Lung (tissue), 11 donors: ENCODE measurements at regions not wholly inside any gene's neighbourhood (a gene's known extent, or its start where the extent isn't known, plus 50 kb on each side); places are given as distances from the start of the nearest gene placed in this dataset.

Experiments
- ATAC-seq: fragments of 200-7000 bp; cut with Tn5 transposase; one replicate; pipeline ENCODE4 v1.9.1; 2020; ENCODE audit warnings: moderate number of reproducible peaks; ENCODE audit not compliant: insufficient read depth, low FRiP score
- DNase-seq, 3 donors: peaks; one replicate each; pipeline ENCODE4 v3.0.0-alpha.2; 2013 to 2017
- H3K27ac ChIP-seq, 2 donors: one replicate each; pipeline ENCODE4 v1.5.1; 2013; ENCODE audit warnings: mild to moderate bottlenecking in 2 of 2, moderate library complexity in 2 of 2, control low read depth in 1 of 2, inconsistent platforms in 1 of 2, low read depth in 1 of 2, low read length in 1 of 2
- H3K27me3 ChIP-seq, 3 donors: one replicate each; pipeline ENCODE4 v1.5.1; 2013; ENCODE audit warnings: low read length in 2 of 3; ENCODE audit not compliant: control insufficient read depth in 3 of 3, insufficient read depth in 3 of 3
- H3K36me3 ChIP-seq, 4 donors: one replicate each; pipeline ENCODE4 v1.5.1; 2013; ENCODE audit warnings: low read length in 4 of 4, mild to moderate bottlenecking in 1 of 4, moderate library complexity in 1 of 4; ENCODE audit not compliant: control insufficient read depth in 4 of 4, insufficient read depth in 4 of 4
- H3K4me1 ChIP-seq, 5 donors: one replicate each; pipeline ENCODE4 v1.5.1; 2013; ENCODE audit warnings: low read length in 5 of 5, mild to moderate bottlenecking in 2 of 5, moderate library complexity in 1 of 5; ENCODE audit not compliant: control insufficient read depth in 5 of 5, insufficient read depth in 5 of 5
- H3K4me3 ChIP-seq: one replicate; pipeline ENCODE4 v1.5.1; 2013; ENCODE audit warnings: mild to moderate bottlenecking, control low read depth, moderate library complexity
- H3K9ac ChIP-seq, 2 donors: one replicate each; pipeline ENCODE4 v1.5.1; 2013; ENCODE audit warnings: low read length in 2 of 2, control low read depth in 1 of 2; ENCODE audit not compliant: insufficient read depth in 1 of 2
- H3K9me3 ChIP-seq, 4 donors: one replicate each; pipeline ENCODE4 v1.5.1; 2013; ENCODE audit warnings: low read length in 3 of 4, mild to moderate bottlenecking in 1 of 4, moderate library complexity in 1 of 4; ENCODE audit not compliant: control insufficient read depth in 4 of 4, insufficient read depth in 3 of 4
- WGBS, 2 donors: extraction: QIAGEN DNeasy Blood & Tissue Kit; methylation state at CpG; one replicate each; pipeline ENCODE4 v1.1.7; 2013; 5-methylcytosine and 5-hydroxymethylcytosine counted together
- TF ChIP-seq, protein P1 (sequence below): IDR thresholded peaks from 2 replicates; pipeline ENCODE4 v1.5.1; 2012; ENCODE audit warnings: mild to moderate bottlenecking; ENCODE audit errors: control extremely low read depth, extremely low read depth
- donor health status: control.
- donor health status: control.
- donor health status: Bipolar disorder and iron deficiency.
- donor health status: healthy.
- donor health status: DM: yes; HTN: yes; CAD: no.

DNA sequence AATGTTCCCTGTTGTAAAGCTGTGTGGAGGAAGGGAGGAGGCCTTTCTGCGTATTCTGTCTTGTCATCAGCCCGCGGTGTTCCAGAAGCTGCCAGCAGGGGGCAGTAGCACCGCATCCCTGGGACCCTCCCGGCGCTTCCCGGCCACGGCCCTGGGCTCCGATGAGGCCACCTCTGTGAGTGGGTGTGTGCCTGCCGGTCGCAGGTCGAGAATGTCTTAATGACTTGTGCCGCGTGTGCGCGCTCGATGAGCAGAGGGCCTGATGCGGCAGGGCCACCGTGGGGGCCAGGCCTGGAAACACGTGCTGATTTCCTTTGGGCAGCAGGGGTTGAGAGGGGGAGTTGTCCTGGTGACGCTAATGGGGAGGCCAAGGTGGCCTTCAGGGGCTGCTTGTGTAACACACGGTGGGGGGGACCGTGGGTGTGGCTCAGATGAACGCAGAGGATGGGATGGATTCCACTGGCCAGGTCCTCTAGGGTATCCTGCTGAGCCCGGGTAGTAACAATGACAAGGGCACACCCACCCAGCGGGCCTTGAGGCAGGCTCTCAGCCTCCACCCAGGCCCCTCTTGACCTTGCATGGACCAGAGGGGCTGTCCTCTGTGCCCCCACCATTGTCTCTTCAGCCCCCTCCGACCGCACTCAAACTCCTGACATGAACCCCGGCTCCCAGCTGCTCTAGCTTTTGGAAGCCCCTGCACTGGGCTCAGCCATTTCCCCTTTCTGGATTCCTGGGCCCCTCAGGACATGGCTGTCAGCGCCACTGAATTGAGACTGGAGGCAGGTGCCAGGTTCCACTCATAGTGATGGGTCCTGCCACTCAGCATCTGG, 135.9 kb upstream of the PODXL start:
- Histone ChIP-seq H3K36me3 (no peaks in the 10 kb centered on the region), H3K4me1 (peaks cover 0 to 4% (median 0%) of the 10 kb centered on the region in 5 donors), H3K4me3 (no peak overlapping the region), H3K9ac (no peak overlapping the region), H3K27me3 (peaks cover 0 to 4% (median 2%) of the 10 kb centered on the region in 3 donors), H3K27ac (no peak overlapping the region), H3K9me3 (peaks cover 0 to 2% (median 0%) of the 10 kb centered on the region in 4 donors)
- peak; percentile 35 to 69 (median 49) for DNase-seq
- 21 to 22% methylated on average over 30 of the region's 30 CpGs for WGBS, 2 donors
- TF ChIP-seq, protein P1, sequence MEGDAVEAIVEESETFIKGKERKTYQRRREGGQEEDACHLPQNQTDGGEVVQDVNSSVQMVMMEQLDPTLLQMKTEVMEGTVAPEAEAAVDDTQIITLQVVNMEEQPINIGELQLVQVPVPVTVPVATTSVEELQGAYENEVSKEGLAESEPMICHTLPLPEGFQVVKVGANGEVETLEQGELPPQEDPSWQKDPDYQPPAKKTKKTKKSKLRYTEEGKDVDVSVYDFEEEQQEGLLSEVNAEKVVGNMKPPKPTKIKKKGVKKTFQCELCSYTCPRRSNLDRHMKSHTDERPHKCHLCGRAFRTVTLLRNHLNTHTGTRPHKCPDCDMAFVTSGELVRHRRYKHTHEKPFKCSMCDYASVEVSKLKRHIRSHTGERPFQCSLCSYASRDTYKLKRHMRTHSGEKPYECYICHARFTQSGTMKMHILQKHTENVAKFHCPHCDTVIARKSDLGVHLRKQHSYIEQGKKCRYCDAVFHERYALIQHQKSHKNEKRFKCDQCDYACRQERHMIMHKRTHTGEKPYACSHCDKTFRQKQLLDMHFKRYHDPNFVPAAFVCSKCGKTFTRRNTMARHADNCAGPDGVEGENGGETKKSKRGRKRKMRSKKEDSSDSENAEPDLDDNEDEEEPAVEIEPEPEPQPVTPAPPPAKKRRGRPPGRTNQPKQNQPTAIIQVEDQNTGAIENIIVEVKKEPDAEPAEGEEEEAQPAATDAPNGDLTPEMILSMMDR, result no peak
- no peak for ATAC-seq

DNA sequence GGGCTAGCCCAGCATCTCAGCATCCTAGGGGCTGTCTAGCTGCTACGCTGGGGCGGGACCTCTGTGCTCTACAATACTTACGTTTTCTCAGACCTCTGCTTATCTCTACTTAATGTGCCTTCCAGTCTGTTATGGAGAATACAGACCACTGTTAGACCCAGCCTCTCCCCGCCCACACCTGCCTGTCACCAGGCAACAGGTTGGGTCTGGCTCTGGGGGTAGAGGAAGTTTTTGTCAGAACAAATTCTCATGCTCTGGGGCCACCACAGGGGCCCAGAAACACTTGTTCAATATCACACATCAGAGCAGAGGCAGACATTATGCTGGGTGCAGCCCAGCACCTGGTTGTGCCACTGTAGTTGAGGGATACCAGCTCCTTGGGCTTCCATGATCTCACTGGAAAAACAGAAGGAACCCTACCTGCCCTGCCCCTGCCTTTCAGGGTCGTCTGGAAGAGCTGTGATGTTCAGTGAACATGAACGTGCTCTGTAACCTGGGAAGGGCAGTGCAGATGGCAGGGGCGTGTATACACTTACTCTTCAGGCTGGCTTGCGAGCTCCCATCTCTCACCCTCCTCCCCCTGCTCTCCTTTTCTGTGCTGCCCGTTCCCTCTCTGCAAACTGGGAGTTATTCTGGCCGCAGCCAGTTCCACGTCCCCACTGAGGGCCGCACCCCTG, 135.2 kb upstream of the PODXL start:
- H3K27ac ChIP-seq, result no peak overlapping the region
- H3K4me3 ChIP-seq, result no peak overlapping the region
- 43 to 44% methylated on average over 12 of the region's 12 CpGs for WGBS, 2 donors
- ATAC-seq, result no peak
- no peak overlapping the region for H3K9ac ChIP-seq
- H3K9me3 ChIP-seq, result peaks cover 0 to 2% (median 0%) of the 10 kb centered on the region in 4 donors
- no peak for DNase-seq
- H3K36me3 ChIP-seq, result no peaks in the 10 kb centered on the region
- H3K27me3 ChIP-seq, result peaks cover 0 to 4% (median 4%) of the 10 kb centered on the region in 3 donors
- H3K4me1 ChIP-seq, result peaks cover 0 to 4% (median 0%) of the 10 kb centered on the region in 5 donors
- TF ChIP-seq, protein P1, result no peak

DNA sequence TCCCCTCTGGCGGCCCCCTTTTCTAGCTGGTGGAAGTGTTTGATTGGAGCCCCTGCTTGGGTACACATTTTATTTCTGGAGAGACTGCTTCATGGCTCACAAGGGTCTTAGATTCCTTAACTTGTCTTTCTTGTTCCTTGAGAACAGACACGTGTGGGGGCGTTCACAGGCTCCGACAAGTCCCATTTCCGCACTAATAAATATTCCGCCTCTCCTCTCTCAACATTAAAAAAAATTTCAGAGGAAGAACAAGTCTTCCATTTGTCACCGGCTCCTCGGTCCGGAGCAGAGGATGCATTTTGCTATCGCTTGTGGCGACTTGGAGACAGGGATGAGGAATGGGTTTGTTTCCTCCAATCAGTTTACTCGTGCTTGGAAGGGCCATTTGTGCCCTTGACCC, 134.0 kb upstream of the PODXL start:
- Histone ChIP-seq H3K4me3 (no peak overlapping the region), H3K27ac (no peak overlapping the region), H3K27me3 (peaks cover 0 to 4% (median 4%) of the 10 kb centered on the region in 3 donors), H3K36me3 (no peaks in the 10 kb centered on the region), H3K9me3 (peaks cover 0 to 2% (median 0%) of the 10 kb centered on the region in 4 donors), H3K4me1 (peaks cover 0 to 4% (median 0%) of the 10 kb centered on the region in 5 donors), H3K9ac (no peak overlapping the region)
- TF ChIP-seq, protein P1, result no peak
- DNase-seq (no peak), ATAC-seq (no peak)
- WGBS, 2 donors, result 50 to 72% methylated on average over 12 of the region's 12 CpGs
